ENCODE measurements at regions not wholly inside any gene's neighbourhood (a gene's known extent, or its start where the extent isn't known, plus 50 kb on each side); places are given as distances from the start of the nearest gene placed in this dataset.

DNA sequence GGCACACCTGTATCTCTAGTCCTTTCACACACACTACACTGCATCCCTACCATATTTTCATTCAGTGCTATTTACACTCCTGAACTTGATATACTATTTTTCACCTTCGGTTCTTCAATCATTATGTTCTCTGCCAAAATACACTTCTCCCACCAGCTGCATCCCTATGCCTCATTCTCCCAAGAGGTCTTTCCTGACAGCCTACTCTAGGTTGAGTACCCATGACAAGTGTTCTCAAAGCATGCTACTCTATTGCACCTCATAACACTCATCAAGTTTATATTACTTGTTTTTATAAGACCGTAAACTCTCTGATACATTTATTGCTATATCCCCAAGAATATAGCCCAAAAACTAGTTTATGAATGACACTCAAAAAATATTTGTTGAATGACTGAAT, 549.5 kb downstream of the PYDC2 start:
- H3K9ac ChIP-seq (ENCODE audit: low read depth, low read length), result no peak overlapping the region
- no peak overlapping the region for H3K27ac ChIP-seq (ENCODE audit: low read length)
- H3K4me1 ChIP-seq (ENCODE audit: insufficient read depth, low read length), result no peaks in the 10 kb centered on the region

DNA sequence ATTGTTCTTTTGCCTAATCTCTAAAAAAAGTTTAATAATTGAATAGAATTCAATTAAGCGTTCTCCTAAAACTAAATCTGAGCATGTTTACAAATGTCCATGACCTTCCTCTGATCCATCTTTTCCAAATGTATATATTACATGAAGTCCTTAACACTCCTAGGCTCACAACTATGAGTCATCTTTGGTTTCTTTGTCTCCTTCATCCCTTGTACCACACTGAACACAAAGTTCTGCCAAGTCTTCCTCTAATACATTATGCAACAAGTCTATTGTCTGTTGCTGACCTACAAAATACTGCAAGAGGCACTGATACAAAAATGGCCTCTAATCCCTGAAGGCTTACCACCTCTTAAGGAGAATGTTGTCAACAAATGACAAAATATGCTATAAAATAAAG, 550.2 kb downstream of the PYDC2 start:
- H3K27ac ChIP-seq (ENCODE audit: low read length), result no peak overlapping the region
- H3K9ac ChIP-seq (ENCODE audit: low read depth, low read length), result no peak overlapping the region
- H3K4me3 ChIP-seq (ENCODE audit: low read length), result no peak overlapping the region
- no peaks in the 10 kb centered on the region for H3K27me3 ChIP-seq (ENCODE audit: insufficient read depth, low read length)
- peaks cover 3% of the 10 kb centered on the region; the same call in 1 of the 2 replicates for H3K9me3 ChIP-seq (ENCODE audit: insufficient read depth, low read depth, low read length)
- H3K36me3 ChIP-seq (ENCODE audit: insufficient read depth, low read depth, low read length), result no peaks in the 10 kb centered on the region
- H3K4me1 ChIP-seq (ENCODE audit: insufficient read depth, low read length), result no peaks in the 10 kb centered on the region

More for the DNA sequence above, 549.5 kb downstream of the PYDC2 start:
- Histone ChIP-seq H3K4me3 (ENCODE audit: low read length) (no peak overlapping the region), H3K27me3 (ENCODE audit: insufficient read depth, low read length) (no peaks in the 10 kb centered on the region), H3K9me3 (ENCODE audit: insufficient read depth, low read depth, low read length) (peaks cover 3% of the 10 kb centered on the region; the same call in 1 of the 2 replicates), H3K36me3 (ENCODE audit: insufficient read depth, low read depth, low read length) (no peaks in the 10 kb centered on the region)

DNA sequence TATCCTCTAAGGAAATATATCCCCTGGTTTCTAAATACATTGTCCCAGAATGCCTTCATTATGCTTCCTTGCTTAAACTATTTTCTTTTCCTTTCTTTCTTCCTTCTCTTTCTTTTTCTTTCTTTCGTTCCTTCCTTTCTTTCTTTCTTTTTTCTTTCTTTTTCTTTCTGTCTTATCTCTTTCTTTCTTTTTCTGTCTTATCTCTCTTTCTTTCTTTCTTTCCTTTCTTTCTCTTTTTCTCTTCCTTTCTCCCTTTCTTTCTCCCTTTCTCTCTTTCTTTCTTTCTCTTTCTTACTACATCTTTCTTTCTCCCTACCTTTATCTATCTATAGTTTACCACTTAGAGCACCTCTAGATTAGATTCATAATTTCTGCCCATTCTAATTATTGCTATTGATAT, 552.1 kb downstream of the PYDC2 start:
- no peaks in the 10 kb centered on the region for H3K36me3 ChIP-seq (ENCODE audit: insufficient read depth, low read depth, low read length)
- H3K27me3 ChIP-seq (ENCODE audit: insufficient read depth, low read length), result no peaks in the 10 kb centered on the region
- no peak overlapping the region for H3K4me3 ChIP-seq (ENCODE audit: low read length)
- no peaks in the 10 kb centered on the region for H3K4me1 ChIP-seq (ENCODE audit: insufficient read depth, low read length)
- no peak overlapping the region for H3K27ac ChIP-seq (ENCODE audit: low read length)
- no peak overlapping the region for H3K9ac ChIP-seq (ENCODE audit: low read depth, low read length)
- peaks cover 3% of the 10 kb centered on the region; the same call in 1 of the 2 replicates for H3K9me3 ChIP-seq (ENCODE audit: insufficient read depth, low read depth, low read length)

DNA sequence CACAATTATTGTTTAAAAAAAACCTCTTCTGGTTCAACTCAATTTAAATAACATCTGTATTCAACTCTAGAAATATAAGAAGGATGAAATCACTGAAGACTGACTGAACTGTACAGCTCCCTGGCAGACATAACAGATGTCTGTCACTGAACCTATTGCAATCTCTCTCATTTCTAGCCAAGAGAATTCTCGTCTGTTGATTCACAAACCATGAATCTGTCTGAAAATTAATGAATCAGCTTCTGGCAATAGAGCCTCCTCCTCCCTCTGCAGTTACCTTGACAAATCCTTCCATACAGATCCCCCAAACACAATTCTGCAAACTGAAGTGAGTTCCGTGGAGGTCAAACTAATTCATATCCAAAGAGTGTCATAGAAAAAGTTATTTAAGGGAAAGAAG, 561.4 kb downstream of the PYDC2 start:
- no peak overlapping the region for H3K27ac ChIP-seq (ENCODE audit: low read length)
- H3K9ac ChIP-seq (ENCODE audit: low read depth, low read length), result no peak overlapping the region
- no peaks in the 10 kb centered on the region for H3K27me3 ChIP-seq (ENCODE audit: insufficient read depth, low read length)
- H3K4me1 ChIP-seq (ENCODE audit: insufficient read depth, low read length), result no peaks in the 10 kb centered on the region
- H3K9me3 ChIP-seq (ENCODE audit: insufficient read depth, low read depth, low read length), result no peaks in the 10 kb centered on the region
- H3K4me3 ChIP-seq (ENCODE audit: low read length), result no peak overlapping the region
- H3K36me3 ChIP-seq (ENCODE audit: insufficient read depth, low read depth, low read length), result no peaks in the 10 kb centered on the region

DNA sequence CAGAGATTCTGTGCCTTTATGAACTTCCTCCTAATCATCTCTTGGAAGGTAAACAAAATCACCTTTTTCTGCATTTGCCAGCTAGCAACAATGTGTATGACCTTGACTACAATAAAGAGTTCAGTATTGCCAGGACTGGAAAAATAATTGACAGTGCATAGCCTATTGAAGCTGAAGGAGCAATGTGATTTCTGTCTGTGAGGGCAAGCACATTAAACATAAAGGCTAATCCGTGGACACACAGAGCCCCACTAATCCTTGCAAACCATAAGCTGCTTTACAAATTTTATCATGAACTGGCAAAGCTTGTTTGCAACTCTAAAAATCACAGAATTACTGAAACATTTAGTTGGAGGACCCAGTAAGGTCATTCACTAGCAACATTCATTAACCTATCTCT, 563.8 kb downstream of the PYDC2 start:
- H3K27ac ChIP-seq (ENCODE audit: low read length), result no peak overlapping the region
- no peaks in the 10 kb centered on the region for H3K27me3 ChIP-seq (ENCODE audit: insufficient read depth, low read length)

DNA sequence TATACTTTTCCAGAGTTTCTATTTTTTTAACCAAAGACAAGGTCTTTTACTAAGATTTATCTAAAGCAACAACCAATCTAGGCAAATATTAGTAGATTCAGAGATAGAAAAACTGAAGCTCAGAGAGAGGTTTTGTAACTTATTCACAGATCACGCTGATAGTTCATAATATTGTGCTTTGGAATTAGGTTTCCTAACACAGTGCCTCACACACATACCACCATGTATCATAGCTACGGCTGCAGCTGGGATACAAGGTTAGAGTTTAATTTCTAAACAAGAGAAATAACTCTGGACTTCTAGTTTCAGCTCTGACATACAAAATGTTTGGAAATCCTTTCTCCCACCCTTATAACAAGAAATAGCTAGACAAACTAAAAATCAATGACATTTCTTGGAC, 565.7 kb downstream of the PYDC2 start:
- Histone ChIP-seq H3K27me3 (ENCODE audit: insufficient read depth, low read length) (no peaks in the 10 kb centered on the region), H3K4me1 (ENCODE audit: insufficient read depth, low read length) (no peaks in the 10 kb centered on the region), H3K9me3 (ENCODE audit: insufficient read depth, low read depth, low read length) (no peaks in the 10 kb centered on the region)

More for the DNA sequence above, 563.8 kb downstream of the PYDC2 start:
- Histone ChIP-seq H3K4me3 (ENCODE audit: low read length) (no peak overlapping the region), H3K9me3 (ENCODE audit: insufficient read depth, low read depth, low read length) (no peaks in the 10 kb centered on the region), H3K4me1 (ENCODE audit: insufficient read depth, low read length) (no peaks in the 10 kb centered on the region), H3K9ac (ENCODE audit: low read depth, low read length) (no peak overlapping the region), H3K36me3 (ENCODE audit: insufficient read depth, low read depth, low read length) (no peaks in the 10 kb centered on the region)

DNA sequence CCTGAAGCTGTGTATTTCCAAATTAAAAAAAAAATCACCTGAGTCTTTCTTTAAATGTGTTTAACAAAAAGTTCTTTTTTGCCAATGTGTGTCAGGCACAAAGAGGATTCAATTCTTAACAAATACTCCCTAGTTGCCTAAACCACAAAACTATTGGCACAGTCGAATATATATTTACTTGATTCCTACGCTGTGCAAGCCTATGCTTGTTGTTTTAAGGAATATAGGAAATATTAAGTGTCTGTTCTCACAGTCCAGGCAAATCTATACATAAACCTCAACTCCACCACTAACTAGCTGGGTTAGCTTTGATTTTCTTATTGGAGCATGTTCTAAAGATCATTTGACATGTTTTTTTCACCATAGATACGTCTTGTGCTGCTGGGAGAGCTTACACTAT, 571.0 kb downstream of the PYDC2 start:
- Histone ChIP-seq H3K27me3 (ENCODE audit: insufficient read depth, low read length) (no peaks in the 10 kb centered on the region), H3K4me1 (ENCODE audit: insufficient read depth, low read length) (no peaks in the 10 kb centered on the region), H3K9ac (ENCODE audit: low read depth, low read length) (no peak overlapping the region), H3K4me3 (ENCODE audit: low read length) (no peak overlapping the region), H3K9me3 (ENCODE audit: insufficient read depth, low read depth, low read length) (no peaks in the 10 kb centered on the region), H3K36me3 (ENCODE audit: insufficient read depth, low read depth, low read length) (no peaks in the 10 kb centered on the region), H3K27ac (ENCODE audit: low read length) (no peak overlapping the region)

More for the DNA sequence above, 565.7 kb downstream of the PYDC2 start:
- Histone ChIP-seq H3K36me3 (ENCODE audit: insufficient read depth, low read depth, low read length) (no peaks in the 10 kb centered on the region), H3K4me3 (ENCODE audit: low read length) (no peak overlapping the region), H3K9ac (ENCODE audit: low read depth, low read length) (no peak overlapping the region), H3K27ac (ENCODE audit: low read length) (no peak overlapping the region)

DNA sequence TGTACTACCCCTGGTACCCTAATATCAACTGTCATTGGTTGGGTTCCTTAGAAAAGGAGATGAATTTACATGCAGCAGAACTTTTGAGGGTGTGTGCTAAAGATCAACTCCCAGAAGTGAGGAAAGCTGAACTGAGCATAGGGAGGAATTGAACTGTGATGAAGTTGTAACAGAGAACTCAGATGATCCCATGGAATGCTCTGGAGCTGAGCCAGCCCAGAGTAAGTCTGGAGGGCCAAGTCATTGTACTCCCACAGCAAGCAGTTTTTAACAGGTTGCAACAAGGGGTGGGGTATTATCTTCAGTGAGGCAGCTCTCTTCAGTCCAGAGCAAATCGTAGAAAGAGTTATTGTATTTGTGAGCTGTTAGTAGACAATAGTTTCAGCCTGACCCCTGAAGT, 572.3 kb downstream of the PYDC2 start:
- no peak overlapping the region for H3K27ac ChIP-seq (ENCODE audit: low read length)
- H3K27me3 ChIP-seq (ENCODE audit: insufficient read depth, low read length), result no peaks in the 10 kb centered on the region
- H3K4me3 ChIP-seq (ENCODE audit: low read length), result no peak overlapping the region
- no peaks in the 10 kb centered on the region for H3K36me3 ChIP-seq (ENCODE audit: insufficient read depth, low read depth, low read length)
- H3K4me1 ChIP-seq (ENCODE audit: insufficient read depth, low read length), result peaks cover 4% of the 10 kb centered on the region; the same call in 1 of the 2 replicates
- H3K9ac ChIP-seq (ENCODE audit: low read depth, low read length), result no peak overlapping the region
- H3K9me3 ChIP-seq (ENCODE audit: insufficient read depth, low read depth, low read length), result no peaks in the 10 kb centered on the region

DNA sequence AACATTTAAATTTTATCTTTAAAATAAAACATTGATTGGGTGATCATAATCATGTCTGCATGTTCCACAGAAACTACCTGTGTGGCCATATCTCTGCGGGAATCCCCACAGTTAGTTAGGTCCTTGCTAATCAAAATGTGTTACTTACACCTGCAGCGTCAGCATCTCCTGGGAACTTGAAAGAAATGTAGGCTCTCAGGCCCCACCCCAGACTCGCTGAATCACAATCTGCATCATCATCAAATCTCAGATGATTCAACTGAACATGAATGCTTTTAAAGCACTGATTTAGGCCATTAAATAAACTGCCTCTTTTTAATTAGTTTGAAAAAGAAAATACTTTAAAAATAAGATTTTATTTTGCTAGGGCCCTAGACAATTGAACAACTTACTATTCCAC, 577.8 kb downstream of the PYDC2 start:
- H3K4me1 ChIP-seq (ENCODE audit: insufficient read depth, low read length), result peaks cover 11% of the 10 kb centered on the region
- H3K9me3 ChIP-seq (ENCODE audit: insufficient read depth, low read depth, low read length), result no peaks in the 10 kb centered on the region
- no peaks in the 10 kb centered on the region for H3K36me3 ChIP-seq (ENCODE audit: insufficient read depth, low read depth, low read length)
- H3K9ac ChIP-seq (ENCODE audit: low read depth, low read length), result no peak overlapping the region
- no peak overlapping the region for H3K4me3 ChIP-seq (ENCODE audit: low read length)
- no peaks in the 10 kb centered on the region for H3K27me3 ChIP-seq (ENCODE audit: insufficient read depth, low read length)
- H3K27ac ChIP-seq (ENCODE audit: low read length), result no peak overlapping the region

DNA sequence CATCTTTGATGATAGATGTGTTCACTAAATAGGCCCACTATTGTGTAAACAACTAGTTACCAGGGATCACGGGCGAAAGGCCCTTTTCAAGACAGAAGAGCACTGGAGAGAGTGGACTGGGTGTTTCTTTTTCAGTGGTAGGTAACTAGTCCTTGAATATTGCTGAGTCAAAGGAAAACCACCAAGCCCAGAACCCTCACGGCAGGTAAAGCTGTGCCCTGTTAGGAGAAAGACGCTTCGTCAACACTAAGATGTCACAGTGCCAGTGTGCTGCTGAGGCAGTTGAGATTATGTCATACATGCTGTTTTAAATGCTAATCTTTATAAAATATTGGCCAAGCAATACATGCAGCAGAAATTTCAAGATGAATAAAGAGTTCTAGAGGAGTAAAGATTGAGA, 578.6 kb downstream of the PYDC2 start:
- no peak overlapping the region for H3K9ac ChIP-seq (ENCODE audit: low read depth, low read length)
- peaks cover 11% of the 10 kb centered on the region for H3K4me1 ChIP-seq (ENCODE audit: insufficient read depth, low read length)
- no peak overlapping the region for H3K4me3 ChIP-seq (ENCODE audit: low read length)
- no peak overlapping the region for H3K27ac ChIP-seq (ENCODE audit: low read length)
- H3K36me3 ChIP-seq (ENCODE audit: insufficient read depth, low read depth, low read length), result no peaks in the 10 kb centered on the region
- no peaks in the 10 kb centered on the region for H3K9me3 ChIP-seq (ENCODE audit: insufficient read depth, low read depth, low read length)
- no peaks in the 10 kb centered on the region for H3K27me3 ChIP-seq (ENCODE audit: insufficient read depth, low read length)

DNA sequence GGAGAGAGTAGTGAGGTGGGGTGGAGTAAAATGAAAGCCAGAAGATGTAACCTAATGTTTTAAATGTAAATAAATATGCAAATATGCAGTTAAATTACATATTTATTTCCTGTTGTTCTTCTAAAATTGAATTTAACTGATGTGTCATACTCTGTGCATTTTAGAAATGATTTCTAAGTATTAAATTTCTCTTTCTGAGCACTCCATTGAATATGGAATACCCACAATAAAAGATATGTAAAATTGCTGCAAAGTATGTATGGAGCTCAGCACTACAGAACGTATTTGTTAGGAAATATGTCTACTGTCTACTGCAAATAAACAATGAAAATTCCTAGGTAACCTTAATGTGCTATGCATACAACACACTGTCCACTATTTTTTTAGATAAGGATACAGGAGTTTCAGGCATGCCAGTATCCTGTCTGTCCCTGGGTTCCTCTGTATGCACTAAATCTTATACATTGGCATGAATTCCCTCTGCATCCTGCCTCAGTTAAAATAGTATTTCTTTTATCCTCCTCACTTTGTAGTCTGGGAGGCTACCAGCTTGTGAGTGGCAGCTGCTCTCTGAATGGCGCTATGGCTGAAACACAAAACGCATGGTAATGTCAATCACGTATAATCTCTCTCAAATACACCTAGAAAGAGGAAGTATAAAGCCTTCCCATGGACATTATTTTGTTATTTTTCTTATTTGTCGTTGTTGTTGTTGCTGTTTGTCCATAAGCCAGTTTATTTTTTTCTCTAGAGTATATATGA, 579.5 kb downstream of the PYDC2 start:
- Histone ChIP-seq H3K9ac (ENCODE audit: low read depth, low read length) (no peak overlapping the region), H3K4me3 (ENCODE audit: low read length) (no peak overlapping the region), H3K4me1 (ENCODE audit: insufficient read depth, low read length) (peaks cover 11% of the 10 kb centered on the region), H3K9me3 (ENCODE audit: insufficient read depth, low read depth, low read length) (no peaks in the 10 kb centered on the region), H3K36me3 (ENCODE audit: insufficient read depth, low read depth, low read length) (no peaks in the 10 kb centered on the region), H3K27me3 (ENCODE audit: insufficient read depth, low read length) (no peaks in the 10 kb centered on the region), H3K27ac (ENCODE audit: low read length) (no peak overlapping the region)

DNA sequence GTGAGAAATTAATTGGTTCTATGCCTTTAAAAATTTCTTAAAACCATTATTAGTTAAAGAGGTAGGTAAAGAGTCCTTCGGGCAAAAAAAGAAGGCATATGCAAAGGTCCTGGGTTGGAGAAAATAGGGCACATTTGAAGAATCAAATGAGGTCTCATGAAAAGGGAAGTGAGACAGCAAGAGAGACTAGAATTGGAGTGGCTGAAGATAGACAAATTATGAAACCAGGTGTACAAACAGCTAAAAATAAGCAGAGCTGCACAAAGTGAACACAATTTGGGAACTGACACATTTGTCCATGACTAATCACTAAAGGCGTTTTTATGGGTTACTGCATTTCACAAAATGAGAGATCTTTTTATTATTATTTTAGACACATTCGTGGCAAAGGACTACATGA, 581.2 kb downstream of the PYDC2 start:
- H3K4me3 ChIP-seq (ENCODE audit: low read length), result no peak overlapping the region
- H3K27me3 ChIP-seq (ENCODE audit: insufficient read depth, low read length), result no peaks in the 10 kb centered on the region
- peaks cover 11% of the 10 kb centered on the region for H3K4me1 ChIP-seq (ENCODE audit: insufficient read depth, low read length)
- no peak overlapping the region for H3K27ac ChIP-seq (ENCODE audit: low read length)
- no peaks in the 10 kb centered on the region for H3K36me3 ChIP-seq (ENCODE audit: insufficient read depth, low read depth, low read length)
- no peaks in the 10 kb centered on the region for H3K9me3 ChIP-seq (ENCODE audit: insufficient read depth, low read depth, low read length)
- no peak overlapping the region for H3K9ac ChIP-seq (ENCODE audit: low read depth, low read length)

All from iPS-20b (cell line).